Nucleus accumbens (tissue), 56 donors: ENCODE measurements at regions not wholly inside any gene's neighbourhood (a gene's known extent, or its start where the extent isn't known, plus 50 kb on each side); places are given as distances from the start of the nearest gene placed in this dataset.
"Not testable (repeated sequence)": the region's sequence is repeated elsewhere in the genome, so short reads cannot be mapped to it uniquely, and the experiment has no call there.

Source experiments
- DNase-seq, 56 donors: peaks; one replicate each; lab custom pipeline; 2025; lab: John Stamatoyannopoulos, UW

- no peak for DNase-seq
These were observed 1276.2 kb upstream of the NRXN1 start for GRCh38 chr2:52308156-52308555.

- no peak for DNase-seq
These were observed 1262.7 kb upstream of the NRXN1 start for GRCh38 chr2:52294628-52295027.

- DNase-seq = no peak
These were observed 1260.9 kb upstream of the NRXN1 start for GRCh38 chr2:52292801-52293200.

- DNase-seq = no peak
These were observed 1257.8 kb upstream of the NRXN1 start for GRCh38 chr2:52289741-52290140.

GRCh38 chr2:52288596-52288995 is 1256.7 kb upstream of the NRXN1 start:
- DNase-seq = no peak

GRCh38 chr2:52269696-52270485 is 1238.0 kb upstream of the NRXN1 start:
- DNase-seq = no peak

GRCh38 chr2:52264911-52265310 is 1233.0 kb upstream of the NRXN1 start:
- DNase-seq = no peak

- no peak for DNase-seq
These were observed 1232.6 kb upstream of the NRXN1 start for GRCh38 chr2:52264488-52264887.

- DNase-seq = no peak
These were observed 1229.0 kb upstream of the NRXN1 start for GRCh38 chr2:52260904-52261303.

- not testable (repeated sequence) for DNase-seq
These were observed 1227.0 kb upstream of the NRXN1 start for GRCh38 chr2:52258967-52259366.

- no peak for DNase-seq
These were observed 1226.1 kb upstream of the NRXN1 start for GRCh38 chr2:52258038-52258437.

GRCh38 chr2:52253416-52253980 is 1221.6 kb upstream of the NRXN1 start:
- DNase-seq = no peak

- no peak for DNase-seq
These were observed 1206.8 kb upstream of the NRXN1 start for GRCh38 chr2:52238782-52239181.

- DNase-seq = no peak
These were observed 1190.2 kb upstream of the NRXN1 start for GRCh38 chr2:52222128-52222527.

GRCh38 chr2:52220393-52220792 is 1188.5 kb upstream of the NRXN1 start:
- DNase-seq = peak in 1 of 56 donors; percentile 3

- no peak for DNase-seq
These were observed 1178.7 kb upstream of the NRXN1 start for GRCh38 chr2:52210611-52211010.

GRCh38 chr2:52210161-52210560 is 1178.2 kb upstream of the NRXN1 start:
- DNase-seq = no peak

GRCh38 chr2:52194342-52194741 is 1162.4 kb upstream of the NRXN1 start:
- DNase-seq = no peak

- no peak for DNase-seq
These were observed 1161.9 kb upstream of the NRXN1 start for GRCh38 chr2:52193804-52194203.

GRCh38 chr2:52192656-52193055 is 1160.7 kb upstream of the NRXN1 start:
- DNase-seq = no peak

- DNase-seq = no peak
These were observed 1149.1 kb upstream of the NRXN1 start for GRCh38 chr2:52181080-52181479.

GRCh38 chr2:52178845-52179244 is 1146.9 kb upstream of the NRXN1 start:
- no peak for DNase-seq
